CD14-positive monocyte (primary cell): ENCODE measurements at regions not wholly inside any gene's neighbourhood (a gene's known extent, or its start where the extent isn't known, plus 50 kb on each side); places are given as distances from the start of the nearest gene placed in this dataset.

Experiments
- DNase-seq, 3 donors: peaks; one replicate each; pipeline ENCODE4 v3.0.0-alpha.2; 2011 to 2022
- H2AFZ ChIP-seq: 2 replicates; pipeline ENCODE4 v1.6.0; 2012; ENCODE audit warnings: mild to moderate bottlenecking, low read depth, low read length, inconsistent platforms; ENCODE audit not compliant: insufficient read depth, poor library complexity, severe bottlenecking
- H3K27ac ChIP-seq, 2 donors: 1 replicate in 1 of 2; 2 replicates in 1 of 2; pipeline ENCODE4 v1.5.1; 2012 to 2013; ENCODE audit warnings: low read length in 2 of 2, control low read depth in 1 of 2, inconsistent platforms in 1 of 2, low read depth in 1 of 2, mild to moderate bottlenecking in 1 of 2
- H3K27me3 ChIP-seq, 2 donors: one replicate each; pipeline versions ENCODE4 v1.6.0 to v1.6.1; 2011 to 2013; ENCODE audit warnings: low read length in 2 of 2; ENCODE audit not compliant: control insufficient read depth in 2 of 2, insufficient read depth in 2 of 2
- H3K36me3 ChIP-seq, 2 donors: replicated peaks in 1 of 2; 1 replicate in 1 of 2; 2 replicates in 1 of 2; pipeline versions ENCODE4 v1.5.1 to v1.6.1; 2012 to 2013; ENCODE audit warnings: low read length in 2 of 2, control low read depth in 1 of 2, inconsistent platforms in 1 of 2, mild to moderate bottlenecking in 1 of 2; ENCODE audit not compliant: insufficient read depth in 2 of 2, control insufficient read depth in 1 of 2
- H3K4me1 ChIP-seq, 2 donors: 1 replicate in 1 of 2; 2 replicates in 1 of 2; pipeline versions ENCODE4 v1.5.1 to v1.6.1; 2012 to 2013; ENCODE audit warnings: low read length in 2 of 2, control low read depth in 1 of 2, inconsistent platforms in 1 of 2, mild to moderate bottlenecking in 1 of 2, moderate library complexity in 1 of 2; ENCODE audit not compliant: insufficient read depth in 2 of 2, control insufficient read depth in 1 of 2
- H3K4me2 ChIP-seq: replicated peaks from 2 replicates; pipeline ENCODE3; 2012; ENCODE audit warnings: low read length, moderate library complexity, mild to moderate bottlenecking; ENCODE audit not compliant: poor library complexity, severe bottlenecking; ENCODE audit errors: extremely low read depth
- H3K4me3 ChIP-seq, 3 experiments: fragments of 200-600 bp in 1 of 3; sonication (generic) in 1 of 3; replicated peaks in 1 of 3; 1 replicate in 2 of 3; 2 replicates in 1 of 3; pipeline ENCODE4 v1.5.1; 2011 to 2013; ENCODE audit warnings: low read length in 3 of 3, mild to moderate bottlenecking in 3 of 3, control low read depth in 2 of 3, low read depth in 2 of 3, inconsistent platforms in 1 of 3, moderate library complexity in 1 of 3
- H3K79me2 ChIP-seq: 2 replicates; pipeline ENCODE4 v1.6.0; 2012; ENCODE audit warnings: mild to moderate bottlenecking, control low read depth, inconsistent platforms, low read length, moderate library complexity; ENCODE audit not compliant: insufficient read depth
- H3K9ac ChIP-seq: 2 replicates; pipeline ENCODE4 v1.6.0; 2017; ENCODE audit warnings: low read length, mild to moderate bottlenecking; ENCODE audit not compliant: insufficient read depth, poor library complexity, severe bottlenecking
- H3K9me3 ChIP-seq, 2 donors: replicated peaks in 1 of 2; 1 replicate in 1 of 2; 2 replicates in 1 of 2; pipeline versions ENCODE4 v1.5.1 to v1.6.1; 2012 to 2013; ENCODE audit warnings: low read length in 2 of 2, control low read depth in 1 of 2; ENCODE audit not compliant: control insufficient read depth in 1 of 2, insufficient read depth in 1 of 2
- H4K20me1 ChIP-seq: 2 replicates; pipeline ENCODE4 v1.6.0; 2012; ENCODE audit warnings: mild to moderate bottlenecking, low read length, control low read depth, moderate library complexity; ENCODE audit not compliant: insufficient read depth
- H3K27ac Mint-ChIP-seq, 7 donors: one replicate each; pipeline ENCODE4 v1.8.0; 2020; ENCODE audit warnings: mild to moderate bottlenecking in 7 of 7, mixed read lengths in 7 of 7, moderate library complexity in 6 of 7, inconsistent platforms in 2 of 7
- H3K27me3 Mint-ChIP-seq, 3 donors: one replicate each; pipeline ENCODE4 v1.8.0; 2021 to 2022; ENCODE audit warnings: low read depth in 3 of 3, mild to moderate bottlenecking in 3 of 3, mixed read lengths in 3 of 3, moderate library complexity in 3 of 3, inconsistent platforms in 1 of 3
- H3K36me3 Mint-ChIP-seq, 2 donors: one replicate each; pipeline ENCODE4 v1.8.0; 2020; ENCODE audit warnings: mixed read lengths in 2 of 2, inconsistent platforms in 1 of 2, mild to moderate bottlenecking in 1 of 2
- H3K4me1 Mint-ChIP-seq: one replicate; pipeline ENCODE4 v1.8.0; 2020; ENCODE audit warnings: mild to moderate bottlenecking, mixed read lengths
- H3K4me3 Mint-ChIP-seq, 2 donors: one replicate each; pipeline ENCODE4 v1.8.0; 2020; ENCODE audit warnings: mild to moderate bottlenecking in 2 of 2, mixed read lengths in 2 of 2, moderate library complexity in 1 of 2
- H3K9me3 Mint-ChIP-seq, 7 donors: one replicate each; pipeline ENCODE4 v1.8.0; 2020 to 2022; ENCODE audit warnings: mixed read lengths in 7 of 7, mild to moderate bottlenecking in 6 of 7, moderate library complexity in 6 of 7, inconsistent platforms in 2 of 7
- CTCF ChIP-seq: fragments of 200-600 bp; IDR thresholded peaks from one replicate; pipeline ENCODE4 v1.8.0; 2022; ENCODE audit warnings: antibody characterized with exemption, mild to moderate bottlenecking
- WGBS: methylation state at CpG from one replicate; pipeline ENCODE4 v1.1.5; 2013; ENCODE audit warnings: missing lambda C conversion rate; ENCODE audit not compliant: insufficient coverage; 5-methylcytosine and 5-hydroxymethylcytosine counted together
- intact Hi-C, 2 donors: fragments of 100-400 bp; cut with micrococcal nuclease; formaldehyde crosslinking; loops; one replicate each; pipeline versions ENCODE4 v1.15.0 to v1.15.1; 2023

GRCh38 chr15:96887730-96888129 lies 557.2 kb downstream of the NR2F2 start:
- peaks cover 2% of the 10 kb centered on the region for H3K4me1 Mint-ChIP-seq
- no peaks in the 10 kb centered on the region for H3K4me1 ChIP-seq
- no peak overlapping the region for H3K9ac ChIP-seq
- H3K9me3 ChIP-seq, result no peaks in the 10 kb centered on the region
- no peaks in the 10 kb centered on the region for H3K27me3 Mint-ChIP-seq
- H3K36me3 ChIP-seq, result no peaks in the 10 kb centered on the region
- TF ChIP-seq CTCF, result no peak
- H2AFZ ChIP-seq, result no peak overlapping the region
- no peak overlapping the region for H3K4me2 ChIP-seq
- no peaks in the 10 kb centered on the region for H3K36me3 Mint-ChIP-seq
- H4K20me1 ChIP-seq, result no peaks in the 10 kb centered on the region
- DNase-seq, result no peak
- H3K27ac ChIP-seq, result no peak overlapping the region
- no peak overlapping the region for H3K4me3 ChIP-seq
- no peak overlapping the region for H3K27ac Mint-ChIP-seq
- no peaks in the 10 kb centered on the region for H3K79me2 ChIP-seq
- intact Hi-C loops, result loop anchor here in 1 of 2 donors (10.0 kb wide), 1 partner anchor 63 kb away; no protein-coding TSS in a partner anchor
- WGBS, result no CpG with 5 or more reads among the region's 1 CpG
- peaks cover 0 to 4% (median 0%) of the 10 kb centered on the region in 7 donors for H3K9me3 Mint-ChIP-seq
- no peak overlapping the region for H3K4me3 Mint-ChIP-seq
- H3K27me3 ChIP-seq, result peaks cover 0 to 1% of the 10 kb centered on the region in 2 donors

- no peak overlapping the region for H3K27ac ChIP-seq
- Mint-ChIP-seq H3K4me3 (no peak overlapping the region), H3K9me3 (peaks cover 0 to 4% (median 0%) of the 10 kb centered on the region in 7 donors), H3K27me3 (no peaks in the 10 kb centered on the region), H3K36me3 (no peaks in the 10 kb centered on the region), H3K27ac (no peak overlapping the region), H3K4me1 (peaks cover 2% of the 10 kb centered on the region)
- no peak for DNase-seq
- H3K9ac ChIP-seq, result no peak overlapping the region
- H4K20me1 ChIP-seq, result no peaks in the 10 kb centered on the region
- no CpG with 5 or more reads among the region's 1 CpG for WGBS
- intact Hi-C loops, result loop anchor here in 1 of 2 donors (10.0 kb wide), 1 partner anchor 64 kb away; no protein-coding TSS in a partner anchor
- peaks cover 0 to 4% of the 10 kb centered on the region in 2 donors for H3K27me3 ChIP-seq
- no peak overlapping the region for H2AFZ ChIP-seq
- H3K4me1 ChIP-seq, result no peaks in the 10 kb centered on the region
- H3K36me3 ChIP-seq, result no peaks in the 10 kb centered on the region
- H3K4me3 ChIP-seq, result no peak overlapping the region
- no peaks in the 10 kb centered on the region for H3K79me2 ChIP-seq
- no peaks in the 10 kb centered on the region for H3K9me3 ChIP-seq
- H3K4me2 ChIP-seq, result no peak overlapping the region
- no peak for TF ChIP-seq CTCF
These were observed 558.3 kb downstream of the NR2F2 start for GRCh38 chr15:96888764-96889163.
